OCI-LY7 (cell line): ENCODE measurements at regions not wholly inside any gene's neighbourhood (a gene's known extent, or its start where the extent isn't known, plus 50 kb on each side); places are given as distances from the start of the nearest gene placed in this dataset.

Source experiments
- EZH2phosphoT487 ChIP-seq: fragments of 200-600 bp; sonication (generic); IDR thresholded peaks from 2 replicates; pipeline ENCODE4 v1.6.1; 2018; ENCODE audit warnings: low read depth, borderline replicate concordance, mild to moderate bottlenecking, mixed run types, antibody characterized with exemption, low read length, moderate library complexity, mixed read lengths
- TF ChIP-seq, protein P1 (sequence below): fragments of 200-600 bp; sonication (generic); conservative IDR thresholded peaks from 2 replicates; pipeline ENCODE4 v1.5.1; 2014; ENCODE audit warnings: mild to moderate bottlenecking, antibody characterized with exemption, low read length, moderate library complexity, mixed read lengths

DNA sequence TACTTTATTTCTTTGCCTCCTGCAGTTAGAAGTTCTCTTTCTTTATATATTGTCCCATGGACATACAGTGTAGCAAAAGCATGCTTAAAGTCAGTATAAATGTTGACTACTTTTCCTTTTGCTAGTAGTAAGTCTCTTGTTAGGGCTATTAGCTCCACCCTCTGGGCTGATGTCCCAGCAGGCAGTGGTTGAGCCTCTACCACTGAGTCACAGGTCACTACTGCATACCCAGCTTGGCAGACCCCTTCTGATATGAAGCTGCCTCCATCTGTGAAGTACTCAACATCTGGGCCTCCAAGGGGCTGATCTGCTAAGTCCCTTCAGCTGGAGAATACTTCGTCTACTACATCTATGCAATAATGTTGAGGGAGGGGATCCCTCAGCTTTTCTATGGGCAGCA is 61.0 kb upstream of the SLC35G4 start:
- TF ChIP-seq, protein P1, sequence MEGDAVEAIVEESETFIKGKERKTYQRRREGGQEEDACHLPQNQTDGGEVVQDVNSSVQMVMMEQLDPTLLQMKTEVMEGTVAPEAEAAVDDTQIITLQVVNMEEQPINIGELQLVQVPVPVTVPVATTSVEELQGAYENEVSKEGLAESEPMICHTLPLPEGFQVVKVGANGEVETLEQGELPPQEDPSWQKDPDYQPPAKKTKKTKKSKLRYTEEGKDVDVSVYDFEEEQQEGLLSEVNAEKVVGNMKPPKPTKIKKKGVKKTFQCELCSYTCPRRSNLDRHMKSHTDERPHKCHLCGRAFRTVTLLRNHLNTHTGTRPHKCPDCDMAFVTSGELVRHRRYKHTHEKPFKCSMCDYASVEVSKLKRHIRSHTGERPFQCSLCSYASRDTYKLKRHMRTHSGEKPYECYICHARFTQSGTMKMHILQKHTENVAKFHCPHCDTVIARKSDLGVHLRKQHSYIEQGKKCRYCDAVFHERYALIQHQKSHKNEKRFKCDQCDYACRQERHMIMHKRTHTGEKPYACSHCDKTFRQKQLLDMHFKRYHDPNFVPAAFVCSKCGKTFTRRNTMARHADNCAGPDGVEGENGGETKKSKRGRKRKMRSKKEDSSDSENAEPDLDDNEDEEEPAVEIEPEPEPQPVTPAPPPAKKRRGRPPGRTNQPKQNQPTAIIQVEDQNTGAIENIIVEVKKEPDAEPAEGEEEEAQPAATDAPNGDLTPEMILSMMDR = no peak
- no peak for TF ChIP-seq EZH2phosphoT487
